GM21786 (cell line): ENCODE measurements at regions not wholly inside any gene's neighbourhood (a gene's known extent, or its start where the extent isn't known, plus 50 kb on each side); places are given as distances from the start of the nearest gene placed in this dataset.

Source experiments
- ATAC-seq: cut with Tn5 transposase; IDR thresholded peaks from one replicate; pipeline ENCODE4 v1.9.1; 2021; ENCODE audit not compliant: unreplicated experiment

DNA sequence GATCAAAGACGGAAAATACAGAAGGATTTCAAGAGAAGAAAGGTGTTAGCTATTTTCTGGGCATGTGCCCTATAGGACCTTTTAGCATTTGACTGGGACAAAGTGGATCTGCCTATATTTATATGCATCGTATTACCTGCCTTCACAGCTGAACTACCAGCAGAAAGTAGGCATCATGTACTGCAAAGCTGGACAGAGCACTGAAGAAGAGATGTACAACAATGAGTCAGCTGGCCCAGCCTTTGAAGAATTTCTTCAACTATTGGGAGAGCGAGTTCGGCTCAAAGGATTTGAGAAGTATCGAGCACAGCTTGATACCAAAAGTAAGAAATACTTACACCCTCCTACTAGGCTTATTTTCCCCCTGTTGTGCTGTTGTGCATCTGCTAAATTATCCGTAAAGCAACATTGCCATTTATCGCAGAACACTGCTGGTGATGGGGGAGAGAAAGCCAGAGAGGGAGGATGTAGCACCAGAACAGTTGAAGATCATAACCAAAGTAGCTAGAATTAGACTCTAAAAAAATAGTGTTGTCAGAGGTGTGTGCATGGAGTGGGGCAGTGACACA is 282.0 kb upstream of the RGS6 start:
- ATAC-seq = no peak

DNA sequence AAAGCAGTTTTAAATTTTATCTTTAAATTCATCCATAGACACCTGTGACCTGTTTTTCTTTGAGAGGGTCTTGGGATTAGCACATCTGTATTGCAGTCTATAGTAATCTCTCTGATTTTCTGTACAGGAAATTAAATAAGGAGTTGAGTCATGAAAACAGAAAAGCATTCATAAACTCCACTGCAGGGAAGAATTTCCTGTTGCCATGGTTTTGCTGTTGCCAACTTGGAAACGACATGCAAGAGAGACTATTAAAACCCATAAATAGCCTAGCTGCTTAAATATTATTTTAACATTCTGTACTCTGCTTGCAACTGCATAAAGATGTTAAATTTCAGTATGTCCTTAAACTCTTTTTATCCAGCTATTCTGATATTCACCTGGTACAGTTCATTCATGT is 281.0 kb upstream of the RGS6 start:
- ATAC-seq = no peak

DNA sequence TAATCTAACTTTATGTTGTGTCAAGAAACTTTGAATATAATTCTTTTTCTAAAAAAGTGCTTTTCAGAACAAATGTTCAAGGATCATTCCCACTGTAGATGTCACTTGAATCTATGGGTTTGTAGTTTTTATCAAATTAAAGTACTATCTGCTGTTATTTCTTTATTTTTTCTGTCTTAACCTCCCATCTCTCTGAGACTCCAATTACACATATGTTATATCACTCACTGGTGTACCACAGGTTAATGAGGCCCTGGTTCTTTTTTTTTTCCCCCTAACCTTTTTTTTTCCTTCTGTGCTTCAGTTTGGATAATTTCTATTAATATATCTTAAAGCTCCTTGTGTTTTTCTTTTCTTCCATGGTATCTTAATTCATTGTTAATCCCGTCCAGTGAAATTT is 279.9 kb upstream of the RGS6 start:
- ATAC-seq = no peak

DNA sequence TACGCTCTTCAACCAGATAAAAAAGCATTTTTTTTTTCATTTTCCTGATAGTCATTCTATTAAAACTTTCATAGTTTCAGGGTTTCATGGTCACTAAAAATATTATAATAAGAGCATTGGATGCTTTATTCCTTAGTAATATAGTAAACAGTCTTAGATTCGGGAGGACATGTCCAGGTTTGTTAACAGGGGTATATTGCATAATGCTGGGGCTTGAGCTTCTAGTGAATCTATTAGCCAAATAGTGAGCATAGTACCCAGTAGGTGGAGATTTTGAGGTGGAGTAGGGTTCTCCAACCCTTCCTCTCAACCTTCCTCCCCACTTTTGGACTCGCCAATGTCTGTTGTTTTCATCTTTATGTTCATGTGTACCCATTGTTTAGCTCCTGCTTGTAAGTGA is 277.4 kb upstream of the RGS6 start:
- no peak for ATAC-seq

DNA sequence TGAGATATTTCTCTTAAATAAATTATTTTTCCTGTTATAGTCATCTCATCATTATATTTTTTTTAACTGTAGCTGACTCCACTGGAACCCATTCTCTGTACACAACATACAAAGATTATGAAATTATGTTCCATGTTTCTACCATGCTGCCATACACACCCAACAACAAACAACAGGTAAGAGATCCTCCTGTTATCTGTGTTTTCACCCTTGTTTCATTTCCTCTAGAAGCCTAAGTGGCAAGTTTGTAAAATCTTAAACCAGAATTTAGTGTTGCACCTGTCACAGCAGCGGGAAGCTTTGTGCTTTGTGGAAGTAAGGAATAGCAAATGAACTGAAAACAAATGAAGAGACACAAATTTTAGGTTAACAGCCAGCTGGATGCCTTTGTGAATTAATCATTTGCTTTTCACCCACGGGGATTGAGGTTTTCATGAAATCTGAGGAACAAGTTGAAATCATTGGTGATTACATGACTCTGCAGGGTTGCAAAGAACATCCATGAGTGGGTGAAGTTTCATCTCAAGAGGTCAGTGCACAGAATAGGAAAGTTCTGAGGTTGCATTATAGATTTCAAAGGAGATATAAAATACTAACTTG is 273.9 kb upstream of the RGS6 start:
- ATAC-seq = no peak

DNA sequence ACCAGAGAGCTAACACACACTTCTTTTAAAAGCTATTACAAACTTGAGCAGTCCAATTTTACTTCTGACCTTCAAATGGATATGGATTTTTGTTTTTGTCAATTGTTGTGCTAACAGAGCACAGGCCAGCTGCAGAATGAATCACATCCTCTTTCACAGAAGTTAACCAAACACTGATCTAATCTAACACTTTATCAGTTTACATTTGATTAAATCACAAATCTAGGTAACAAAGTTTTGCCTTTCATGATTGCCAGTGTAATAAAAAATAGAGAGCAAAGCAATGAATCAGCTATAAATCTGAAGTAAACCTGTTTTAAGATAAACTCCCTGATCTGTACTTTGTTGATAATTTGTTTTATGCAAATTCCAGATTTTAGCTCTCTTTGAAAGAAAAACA is 273.1 kb upstream of the RGS6 start:
- ATAC-seq = no peak

DNA sequence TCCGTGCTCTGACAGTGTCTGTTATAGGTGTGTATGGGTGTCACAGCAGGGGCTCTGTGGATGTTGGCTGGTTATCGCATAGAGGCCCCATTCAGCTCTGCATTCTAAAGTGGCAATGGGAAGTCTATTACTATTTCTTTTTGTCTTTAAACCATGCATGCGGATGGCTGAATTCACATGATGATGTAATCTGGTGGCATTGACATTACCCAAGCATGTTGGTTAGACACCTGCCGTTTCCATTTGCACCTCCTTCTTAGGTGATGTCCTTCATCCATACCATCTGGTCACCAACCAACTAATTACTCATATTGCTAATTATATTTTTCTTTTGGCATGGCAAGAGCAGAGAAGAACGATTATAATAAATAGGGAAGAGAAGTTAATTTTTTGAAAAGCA is 270.8 kb upstream of the RGS6 start:
- no peak for ATAC-seq

DNA sequence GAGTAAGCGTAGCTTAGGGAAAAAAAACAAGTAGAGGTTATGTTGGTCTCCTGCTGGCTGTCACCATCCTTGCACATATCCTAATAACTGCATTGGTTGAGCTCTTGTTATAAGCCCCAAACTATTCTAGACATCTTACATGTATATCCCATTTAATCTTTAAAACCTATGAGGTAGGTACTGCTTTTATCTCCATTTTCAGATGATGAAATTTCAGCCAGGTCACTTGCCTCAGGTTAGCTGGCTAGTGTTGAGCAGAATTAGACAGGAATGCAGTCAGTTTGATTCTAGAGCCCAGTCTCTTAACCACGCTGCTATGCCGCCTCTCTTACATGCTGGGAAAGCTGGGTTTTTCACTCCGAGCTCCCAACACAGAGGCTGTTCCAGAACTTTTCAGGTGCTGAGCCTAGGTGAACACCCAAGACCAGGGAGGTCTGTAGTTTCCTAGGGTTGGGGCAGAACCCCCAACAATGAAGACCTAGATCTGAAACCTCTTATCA is 269.9 kb upstream of the RGS6 start:
- no peak for ATAC-seq

DNA sequence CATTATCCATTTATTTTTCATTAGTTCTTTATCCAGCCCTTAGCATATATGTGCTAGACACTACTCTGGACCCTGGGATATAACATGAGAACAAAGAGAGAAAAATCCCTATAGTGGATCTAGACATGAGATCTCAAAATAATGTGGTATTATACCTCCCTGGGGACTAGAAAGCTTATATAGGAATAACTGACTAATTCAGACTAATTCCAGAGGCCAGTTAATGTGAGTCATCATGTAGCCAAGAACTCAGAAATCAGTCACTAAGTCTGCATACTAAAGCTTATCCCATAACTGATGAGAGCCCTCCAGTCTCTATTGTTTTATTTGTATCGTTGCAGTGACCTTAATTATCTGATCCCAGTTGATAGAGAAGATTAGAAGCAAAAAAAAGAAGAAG is 267.1 kb upstream of the RGS6 start:
- no peak for ATAC-seq

DNA sequence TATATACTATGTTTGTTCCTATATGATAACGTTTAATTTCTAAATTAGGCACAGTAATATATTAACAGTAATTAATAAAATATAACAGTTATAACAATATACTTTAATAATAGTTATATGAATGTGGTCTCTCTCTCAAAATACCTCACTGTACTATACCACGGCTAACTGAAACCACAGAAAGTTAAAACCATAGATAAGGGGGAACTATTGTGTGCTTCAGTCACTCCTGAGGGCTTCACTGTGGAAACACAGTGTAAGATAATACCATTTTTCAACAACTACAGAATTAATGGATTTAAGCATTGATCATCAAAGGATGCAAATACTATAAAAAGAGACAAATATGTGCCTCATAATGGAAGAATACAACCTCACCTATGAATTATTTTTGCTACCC is 266.4 kb upstream of the RGS6 start:
- no peak for ATAC-seq

DNA sequence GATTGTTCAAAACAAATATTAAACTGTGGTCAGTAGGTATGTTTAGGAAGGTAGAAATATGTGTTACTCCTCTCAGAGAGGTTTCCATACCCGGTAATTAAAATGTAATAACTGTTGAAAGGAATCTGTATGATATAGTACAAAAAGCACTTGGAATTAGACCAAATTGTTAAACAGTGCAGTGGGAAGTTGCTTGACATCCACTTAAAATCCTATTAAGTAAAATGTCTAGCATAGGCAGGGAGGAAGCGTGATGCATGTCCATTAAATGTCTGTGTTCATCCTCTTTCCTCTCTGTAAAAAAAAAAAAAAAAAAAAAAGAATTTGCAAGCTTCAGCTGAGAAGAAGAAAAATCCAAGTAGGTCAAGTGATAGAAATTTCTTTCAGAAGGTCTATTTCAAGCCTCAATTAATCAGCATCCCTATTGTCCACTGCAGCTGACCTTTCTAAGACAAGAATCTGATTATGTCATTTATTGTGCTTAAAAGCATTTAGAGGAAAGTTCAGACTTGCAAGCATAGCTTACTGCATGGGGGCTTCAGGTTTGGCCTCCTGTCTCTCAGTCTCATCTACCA is 265.6 kb upstream of the RGS6 start:
- ATAC-seq = no peak

DNA sequence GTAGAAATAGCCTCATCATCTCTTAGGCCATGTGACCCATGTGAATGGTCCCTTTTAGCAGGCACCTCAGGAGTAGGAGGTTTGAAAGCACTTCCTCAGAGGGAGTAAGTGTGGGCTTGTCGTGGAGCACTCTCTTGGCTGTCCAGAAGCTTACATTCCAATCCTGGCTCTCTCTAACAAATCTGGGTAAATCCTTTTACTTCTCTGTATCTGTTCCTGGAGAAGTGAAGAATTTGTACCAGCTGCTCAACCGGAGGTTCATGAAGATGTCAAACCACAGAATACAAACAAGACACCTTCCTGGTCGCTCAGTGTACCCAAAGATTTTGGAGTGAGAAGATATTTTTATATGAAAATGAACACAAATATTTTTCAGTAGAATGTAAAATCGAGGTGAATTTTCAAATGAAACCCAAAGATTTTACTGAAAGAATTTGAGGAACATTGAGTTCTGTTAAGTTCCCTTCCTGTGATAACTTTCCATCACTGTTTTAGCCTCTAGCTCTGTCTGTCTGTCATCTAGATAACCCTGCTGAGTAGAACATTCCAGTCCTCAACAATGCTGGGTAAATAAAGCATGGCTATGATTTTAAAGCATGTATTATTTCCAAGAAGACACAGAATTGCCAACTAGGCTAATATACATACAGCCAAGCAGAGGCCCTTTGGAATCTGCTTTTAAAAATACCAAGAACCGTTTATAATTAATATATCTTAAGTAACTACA is 263.9 kb upstream of the RGS6 start:
- ATAC-seq = no peak

DNA sequence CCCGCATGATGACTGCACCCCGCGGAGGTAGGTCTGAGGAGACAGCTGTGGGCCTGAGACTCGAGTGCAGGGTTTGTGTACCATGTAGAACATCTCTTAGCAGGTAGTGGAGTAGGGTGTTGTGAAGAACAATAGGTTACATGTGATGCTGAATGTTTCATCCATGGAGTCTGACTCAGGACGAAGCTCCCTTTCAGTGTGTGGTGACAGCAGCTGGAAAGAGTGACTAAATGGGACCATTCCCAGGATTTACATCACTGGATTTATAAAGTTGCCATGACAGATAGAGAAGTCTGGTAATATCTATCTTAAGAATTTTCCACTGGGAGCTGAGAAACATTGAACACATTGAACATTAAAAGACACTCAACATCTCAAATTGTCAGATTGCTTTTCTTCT is 259.6 kb upstream of the RGS6 start:
- ATAC-seq = no peak

DNA sequence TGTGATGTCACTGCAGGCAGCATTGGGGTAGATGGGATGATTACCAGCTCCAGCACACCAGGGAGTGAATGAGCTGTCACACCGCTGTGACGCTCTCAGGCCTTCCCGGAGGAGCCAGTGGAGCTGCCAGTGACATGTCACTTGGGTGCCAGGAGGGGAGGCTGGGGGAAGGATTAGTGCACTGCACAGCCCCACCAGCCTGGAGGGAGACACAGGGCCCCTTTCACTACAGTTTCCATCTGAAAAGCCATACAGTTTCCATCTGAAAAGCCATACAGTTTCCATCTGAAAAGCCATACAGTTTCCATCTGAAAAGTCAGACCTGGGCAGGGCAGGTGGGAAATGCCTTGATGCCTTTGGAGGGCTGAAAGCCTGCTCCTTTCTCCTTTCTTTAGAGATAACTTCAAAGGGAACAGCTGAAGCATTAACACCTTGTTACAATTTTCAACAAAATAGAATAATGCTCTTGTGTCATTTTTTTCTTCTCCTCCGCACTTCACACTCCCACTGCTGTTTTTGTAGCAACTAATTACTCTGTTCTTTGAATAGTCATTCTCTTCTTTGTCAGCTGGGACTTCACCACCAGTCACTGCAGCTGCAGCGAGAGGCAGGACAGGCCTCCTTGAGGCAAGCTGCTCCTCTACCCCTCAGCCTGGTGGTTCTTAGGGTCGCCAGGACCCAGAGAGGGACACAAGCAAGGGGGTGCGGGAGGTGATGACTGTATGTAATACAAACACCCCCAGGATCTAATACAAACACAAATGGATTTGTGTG is 256.9 kb upstream of the RGS6 start:
- no peak for ATAC-seq

DNA sequence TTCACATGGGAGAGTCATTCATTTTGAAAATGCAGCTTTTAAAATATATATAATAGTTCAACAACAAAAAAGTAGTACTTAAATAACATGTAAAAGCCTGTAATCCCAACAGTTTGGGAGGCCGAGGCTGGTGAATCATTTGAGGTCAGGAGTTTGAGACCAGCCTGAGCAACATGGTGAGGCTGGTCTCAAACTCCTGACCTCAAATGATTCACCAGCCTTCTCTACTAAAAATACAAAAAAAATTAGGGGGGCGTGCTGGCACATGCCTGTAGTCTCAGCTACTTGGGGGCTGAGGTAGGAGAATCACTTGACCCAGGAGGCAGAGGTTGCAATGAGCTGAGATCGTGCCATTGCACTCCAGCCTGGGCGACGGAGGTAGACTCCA is 256.3 kb upstream of the RGS6 start:
- no peak for ATAC-seq

DNA sequence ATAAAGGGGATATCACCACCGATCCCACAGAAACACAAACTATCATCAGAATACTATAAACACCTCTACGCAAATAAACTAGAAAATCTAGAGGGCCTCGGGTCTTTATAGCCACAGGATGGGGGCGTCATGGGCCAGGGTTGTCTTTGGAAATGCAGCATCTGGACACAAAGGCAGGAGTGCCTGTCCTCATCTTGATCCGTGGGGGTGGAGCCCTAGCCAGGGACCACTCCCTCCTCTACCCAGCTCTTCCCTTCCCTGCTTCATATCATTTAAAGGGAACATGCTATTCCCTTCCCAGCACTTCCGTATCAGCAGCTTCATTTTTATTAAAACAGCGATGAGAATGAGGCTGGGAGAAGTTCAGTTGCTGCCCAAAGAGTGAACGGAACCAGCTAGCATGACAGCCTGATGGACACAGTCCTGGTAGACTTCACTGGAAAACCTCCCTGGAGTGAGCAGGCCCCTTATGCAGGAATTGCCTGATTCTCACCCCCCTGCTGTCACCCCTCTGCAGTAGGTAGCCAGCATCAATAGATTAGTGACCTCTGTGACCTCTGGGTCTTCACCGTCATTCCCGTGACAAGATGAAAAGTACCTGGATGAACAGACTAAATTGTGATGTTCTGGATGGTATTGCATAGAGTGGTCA is 251.4 kb upstream of the RGS6 start:
- no peak for ATAC-seq

DNA sequence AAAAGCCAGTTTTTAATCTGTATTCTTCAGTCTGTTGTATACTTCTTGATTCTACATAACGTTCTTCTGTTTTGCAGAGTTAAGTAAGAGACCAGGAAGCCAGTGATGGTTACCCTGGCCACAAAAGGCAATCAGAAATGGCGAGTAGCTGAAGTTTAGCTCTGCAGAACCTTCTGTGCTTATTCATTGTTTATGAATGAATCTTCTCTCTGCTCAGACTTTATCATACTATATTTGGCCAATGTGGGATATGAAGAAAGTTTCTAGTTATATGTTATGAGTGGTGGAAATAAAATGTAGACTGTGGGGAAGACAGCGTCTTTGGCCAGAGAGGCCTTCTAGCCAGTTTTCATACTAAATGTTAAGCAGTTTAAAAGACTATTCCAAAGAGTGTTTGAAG is 249.9 kb upstream of the RGS6 start:
- ATAC-seq = no peak

DNA sequence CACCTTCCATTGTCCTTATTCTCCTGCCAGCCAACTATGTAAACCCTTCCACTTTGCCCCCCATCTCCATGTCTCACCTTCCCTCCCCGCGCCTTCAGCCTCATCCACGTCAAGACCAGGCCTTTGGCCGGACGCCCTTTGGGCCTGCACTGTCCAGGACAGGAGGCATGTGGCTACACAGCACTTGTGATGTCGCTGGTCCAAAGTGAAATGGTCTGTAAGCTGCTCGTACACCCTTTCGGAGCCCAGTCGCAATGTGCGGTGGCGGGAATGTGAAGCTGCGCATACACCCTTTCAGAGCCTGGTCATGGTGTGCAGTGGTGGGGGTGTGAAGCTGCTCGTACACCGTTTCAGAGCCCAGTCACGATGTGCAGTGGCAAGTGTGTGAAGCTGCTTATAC is 247.9 kb upstream of the RGS6 start:
- no peak for ATAC-seq

DNA sequence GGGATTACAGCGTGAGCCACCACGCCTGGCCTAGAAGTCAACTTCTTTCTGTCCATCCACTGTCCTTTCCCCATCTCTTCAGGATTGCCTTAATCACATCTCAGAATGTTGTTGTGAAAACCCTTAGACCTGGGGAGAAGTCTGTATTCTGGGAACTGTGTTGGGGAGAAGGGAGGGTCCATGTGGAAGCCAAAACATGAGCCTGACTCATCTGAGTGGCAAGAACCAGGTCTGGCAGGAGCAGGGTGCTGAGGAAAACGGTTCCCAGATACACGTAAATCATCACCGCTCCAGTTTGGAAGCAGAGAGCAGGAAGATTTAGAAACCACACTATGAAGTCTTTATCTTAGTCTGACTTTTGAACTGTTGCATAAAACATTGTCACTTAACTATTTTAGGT is 245.6 kb upstream of the RGS6 start:
- ATAC-seq = no peak

DNA sequence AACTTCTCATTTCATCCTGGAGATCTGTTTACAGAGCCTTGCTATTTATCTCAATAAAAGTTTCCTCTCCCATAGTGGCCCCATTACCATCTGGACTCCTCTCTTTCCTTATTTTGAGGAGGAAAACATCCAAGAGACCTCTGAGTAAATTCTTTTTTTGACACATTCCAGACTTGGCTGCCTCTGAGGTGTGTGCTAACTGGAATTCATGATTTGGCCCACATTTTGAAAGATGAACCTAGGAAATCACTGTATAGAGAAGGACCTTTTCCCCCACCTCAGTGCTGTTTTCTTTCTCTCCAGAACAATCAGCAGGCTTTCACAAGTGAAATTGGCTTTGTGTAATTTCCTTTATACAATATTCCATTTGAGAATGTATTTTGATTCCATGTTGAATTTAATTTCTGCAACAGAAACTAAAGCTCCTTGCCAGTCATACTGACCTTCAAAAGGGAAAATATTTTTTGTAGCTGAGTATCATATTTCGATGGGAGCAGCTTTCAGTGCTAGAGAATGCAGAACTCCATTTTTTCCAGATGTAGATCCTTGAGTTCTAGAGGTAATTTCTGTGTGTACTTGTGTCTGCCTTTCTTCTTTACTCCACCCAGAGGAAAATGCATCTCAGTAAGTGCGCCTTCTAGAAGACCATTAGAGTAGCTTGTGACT is 244.9 kb upstream of the RGS6 start:
- no peak for ATAC-seq

DNA sequence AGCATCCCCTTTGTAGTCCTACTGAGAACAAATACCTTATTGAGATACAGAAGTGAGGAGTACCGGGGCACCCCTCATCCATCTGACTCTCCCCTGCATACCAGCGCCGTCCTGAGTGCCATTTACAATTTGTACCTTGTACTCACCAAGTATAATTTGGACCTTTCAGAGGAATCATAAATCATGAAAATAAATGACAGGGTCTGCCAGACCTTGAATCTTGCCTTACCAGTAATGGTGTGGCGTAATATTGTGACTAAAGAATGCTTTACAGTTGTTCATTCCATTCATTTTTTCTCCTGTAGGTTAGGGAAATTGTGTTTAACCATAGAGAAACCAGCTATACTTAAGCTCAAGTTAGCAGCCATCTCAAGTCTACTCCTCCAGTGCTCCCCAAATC is 243.7 kb upstream of the RGS6 start:
- no peak for ATAC-seq
